Fibroblast of skin of right biceps (primary cell): ENCODE measurements at regions not wholly inside any gene's neighbourhood (a gene's known extent, or its start where the extent isn't known, plus 50 kb on each side); places are given as distances from the start of the nearest gene placed in this dataset.

Experiments
- DNase-seq: peaks from one replicate; pipeline ENCODE4 v3.0.0-alpha.2; 2013

DNA sequence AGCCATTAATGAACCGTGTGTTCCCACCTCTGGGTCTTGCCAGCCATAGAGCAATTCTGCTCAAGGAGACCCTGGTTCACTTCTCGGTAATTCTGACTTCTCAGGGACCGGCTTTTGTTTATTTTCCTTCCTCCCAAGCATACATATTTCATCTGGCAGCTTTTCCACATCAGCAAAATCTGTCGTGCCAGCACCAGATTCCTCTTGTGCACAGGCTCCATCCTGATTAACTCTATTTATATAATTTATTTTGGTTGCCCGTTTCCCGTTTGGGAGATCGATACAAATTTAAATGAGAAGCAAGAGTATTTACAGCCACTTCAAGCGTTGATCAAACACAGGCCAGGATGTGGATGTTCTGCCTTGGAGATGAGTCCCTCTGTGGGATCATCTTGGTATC lies 161.9 kb upstream of the XYLT1 start:
- no peak for DNase-seq

GRCh38 chr16:17629936-17630335 lies 159.2 kb upstream of the XYLT1 start:
- DNase-seq: no peak

DNA sequence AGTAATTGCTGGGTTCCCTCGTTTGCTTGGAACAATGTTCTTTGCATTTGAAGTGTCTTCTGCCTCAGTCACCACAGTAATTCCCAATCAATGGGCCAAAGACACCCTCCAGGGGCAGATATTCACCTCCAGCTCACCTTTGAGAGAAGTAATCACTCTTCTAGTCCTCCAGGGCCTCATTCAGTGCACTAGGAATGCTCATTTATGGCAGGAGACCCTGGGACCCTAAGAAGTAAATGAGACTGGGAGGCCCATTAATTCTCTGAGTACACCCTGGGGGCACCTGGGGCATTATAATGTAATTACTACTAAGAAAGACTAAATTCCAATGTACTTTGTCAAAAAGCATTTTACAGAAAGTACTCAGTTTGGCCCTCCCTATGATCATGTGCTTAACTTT lies 158.2 kb upstream of the XYLT1 start:
- peak; percentile 9 for DNase-seq

GRCh38 chr16:17622366-17622765 lies 151.6 kb upstream of the XYLT1 start:
- no peak for DNase-seq

DNA sequence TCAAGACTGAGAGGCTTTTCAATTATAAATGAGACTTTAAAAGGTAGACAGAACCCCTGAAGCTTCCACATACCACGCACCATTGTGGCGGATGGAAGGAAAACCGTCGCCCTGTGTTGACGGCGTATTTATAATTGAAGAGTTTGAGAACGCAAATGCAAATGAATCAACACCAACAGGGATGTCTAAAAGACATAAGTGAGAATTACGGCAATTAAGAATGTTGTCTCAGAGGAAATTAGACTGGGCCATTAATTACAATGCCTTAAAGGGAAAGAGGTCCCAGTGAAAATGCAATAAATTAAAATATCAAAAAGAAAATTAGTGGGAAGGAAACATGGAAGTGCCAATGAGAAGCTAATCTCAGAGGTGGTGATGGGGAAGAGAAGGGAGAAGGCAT lies 148.5 kb upstream of the XYLT1 start:
- no peak for DNase-seq

- DNase-seq: no peak
Observed at GRCh38 chr16:17617021-17617552, 146.3 kb upstream of the XYLT1 start.

DNA sequence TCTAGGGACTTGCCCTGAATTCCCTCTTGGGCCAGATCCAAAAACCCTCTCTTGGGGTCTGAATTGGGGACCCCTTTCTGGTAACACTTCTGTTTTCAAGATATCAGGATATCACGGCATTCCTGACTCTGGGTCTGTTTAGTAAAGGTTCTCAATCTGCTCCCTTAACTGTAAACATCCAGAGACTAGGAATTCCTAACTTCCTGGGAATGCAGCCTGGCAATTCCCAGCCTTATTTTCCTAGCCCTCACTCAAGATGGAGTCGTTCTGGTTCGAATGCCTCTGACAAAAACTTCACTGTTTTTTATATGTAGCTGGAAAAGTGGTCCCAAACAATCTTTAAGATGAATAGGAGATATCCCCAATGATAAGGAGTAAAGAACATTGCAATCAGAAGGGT lies 141.6 kb upstream of the XYLT1 start:
- no peak for DNase-seq

DNA sequence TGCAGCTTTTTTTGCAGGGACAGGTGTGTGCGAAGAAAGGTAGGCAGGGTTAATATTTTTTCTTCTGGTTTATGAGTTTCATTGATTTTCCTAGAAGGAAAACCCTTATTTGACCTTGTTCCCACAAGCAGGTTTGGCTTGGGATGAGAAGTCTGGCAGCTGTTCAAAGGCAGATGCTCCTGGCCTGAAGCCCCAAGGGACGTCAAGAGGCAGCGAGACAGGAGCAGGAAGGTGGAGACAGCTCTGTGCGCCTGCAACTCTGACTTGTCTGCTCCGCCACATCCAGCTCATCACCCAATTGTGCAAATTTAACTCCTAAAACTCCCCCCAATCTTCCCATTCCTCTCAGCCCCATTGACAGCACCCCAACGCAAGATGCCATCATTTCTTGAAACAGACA lies 136.8 kb upstream of the XYLT1 start:
- DNase-seq: no peak

DNA sequence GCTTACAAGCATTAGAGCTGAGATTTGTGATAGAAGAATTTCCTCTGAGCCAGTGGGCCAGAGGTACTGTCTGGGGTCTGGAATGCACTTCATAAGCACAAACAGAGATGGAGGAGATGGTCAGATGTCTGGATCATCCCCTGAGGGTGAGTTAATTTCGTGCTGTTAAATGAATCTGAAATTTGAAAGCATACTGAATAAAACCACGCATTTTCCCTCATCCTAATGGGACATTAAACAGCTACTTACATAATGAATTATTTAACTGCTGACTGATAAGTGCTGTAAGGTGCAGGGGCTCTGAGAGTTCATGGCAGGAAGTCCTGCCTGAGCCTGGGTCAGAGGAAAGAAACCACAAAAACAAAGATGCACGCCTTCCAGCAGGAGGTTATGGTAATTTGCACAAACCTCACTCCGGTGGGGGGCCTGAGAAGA lies 136.3 kb upstream of the XYLT1 start:
- DNase-seq: no peak

GRCh38 chr16:17606460-17606859 lies 135.7 kb upstream of the XYLT1 start:
- DNase-seq: peak; percentile 15

- no peak for DNase-seq
Observed at GRCh38 chr16:17605784-17606183, 135.0 kb upstream of the XYLT1 start.

DNA sequence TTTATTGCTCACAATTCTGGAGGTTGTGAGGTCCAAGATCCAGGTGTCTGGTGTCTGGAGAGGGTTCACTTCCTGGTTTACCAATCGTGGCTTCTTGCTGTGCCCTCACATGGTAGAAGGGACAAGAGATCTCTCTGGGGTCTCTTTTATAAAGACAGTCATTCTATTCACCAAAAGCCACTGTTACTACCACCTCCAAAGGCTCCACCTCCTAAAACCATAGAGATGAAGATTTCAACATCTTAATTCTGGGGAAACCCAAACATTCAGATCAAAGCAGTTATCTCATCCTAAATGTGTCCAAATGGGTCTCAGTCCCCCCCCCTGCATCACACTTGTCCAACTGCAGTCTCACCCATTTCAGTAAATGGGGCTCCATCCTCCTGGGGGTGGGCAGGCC lies 132.9 kb upstream of the XYLT1 start:
- DNase-seq: no peak

DNA sequence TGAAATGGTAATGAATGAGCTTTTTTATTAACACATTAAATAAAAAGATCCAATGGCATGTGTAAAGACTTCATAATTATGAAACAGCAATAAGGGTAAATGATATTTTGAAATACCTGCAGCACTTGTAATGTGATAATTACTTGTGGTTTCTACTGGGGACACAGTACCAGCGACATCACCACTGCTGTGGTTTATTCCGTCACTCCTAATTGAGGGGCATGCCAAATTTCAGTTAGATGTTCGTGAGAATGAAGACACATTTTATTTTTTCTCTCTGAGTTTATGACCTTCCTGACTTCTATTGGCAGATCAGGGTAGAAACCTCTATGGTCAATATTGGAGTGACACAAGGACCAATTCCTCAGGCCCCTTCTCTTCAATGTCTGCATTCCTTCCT lies 131.9 kb upstream of the XYLT1 start:
- peak; percentile 4 for DNase-seq

DNA sequence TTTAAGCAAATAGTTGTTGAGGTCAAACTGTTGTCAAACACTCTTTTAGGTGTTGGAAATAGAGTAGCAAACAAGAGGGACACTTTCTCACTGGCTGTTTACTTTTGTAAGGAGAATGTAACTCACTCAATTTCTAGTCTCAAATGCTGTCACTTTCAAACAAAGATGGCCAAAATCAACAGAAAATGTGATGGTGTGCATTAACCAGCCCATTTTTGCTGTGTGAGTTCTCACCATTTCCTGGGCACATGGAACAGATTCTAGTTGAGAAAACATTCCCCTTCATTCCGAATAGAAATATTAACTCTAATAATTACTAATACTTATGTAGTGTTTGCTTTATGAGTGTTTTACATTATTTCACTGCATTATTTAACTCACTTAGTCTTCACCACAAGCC lies 128.2 kb upstream of the XYLT1 start:
- no peak for DNase-seq

GRCh38 chr16:17591655-17592405 lies 121.1 kb upstream of the XYLT1 start:
- no peak for DNase-seq

DNA sequence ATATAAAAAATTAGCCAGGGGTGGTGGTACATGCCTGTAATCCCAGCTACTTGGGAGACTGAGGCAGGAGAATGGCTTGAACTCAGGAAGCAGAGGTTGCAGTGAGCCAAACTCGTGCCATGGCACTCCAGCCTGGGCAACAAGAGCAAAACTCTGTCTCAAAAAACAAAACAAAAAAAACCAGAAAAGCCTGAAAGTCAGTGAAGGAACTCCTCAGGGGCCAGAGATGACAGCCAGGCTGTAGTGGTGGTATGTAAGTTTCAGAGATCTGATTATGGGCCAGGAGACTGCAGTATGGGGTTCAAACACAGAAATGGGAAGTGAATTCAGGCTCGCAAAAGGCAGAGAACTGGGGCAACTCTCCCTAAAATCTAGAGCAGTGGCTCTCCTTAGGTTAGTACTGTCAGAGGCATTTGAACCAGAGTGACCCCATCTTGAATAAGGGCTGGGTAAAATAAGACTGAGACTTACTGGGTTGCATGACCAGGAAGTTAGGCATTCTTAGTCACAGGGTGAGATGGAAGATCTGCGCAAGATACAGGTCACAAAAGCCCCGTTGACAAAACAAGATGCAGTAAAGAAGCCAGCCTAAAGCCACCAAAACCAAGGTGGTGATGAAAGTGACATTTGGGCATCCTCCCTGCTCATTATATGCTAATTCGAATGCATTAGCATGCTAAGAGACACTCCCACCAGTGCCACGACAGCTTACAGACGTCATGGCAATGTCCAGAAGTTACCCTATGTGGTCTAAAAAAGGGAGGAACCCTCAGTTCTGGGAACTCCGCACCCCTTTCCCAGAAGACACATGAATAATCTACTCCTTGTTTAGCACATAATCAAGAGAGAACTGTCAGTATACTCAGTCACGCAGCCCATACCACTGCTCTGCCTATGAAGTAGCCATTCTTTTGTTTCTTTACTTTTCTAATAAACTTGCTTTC lies 120.2 kb upstream of the XYLT1 start:
- DNase-seq: no peak

GRCh38 chr16:17589898-17590297 lies 119.1 kb upstream of the XYLT1 start:
- no peak for DNase-seq

- DNase-seq: no peak
Observed at GRCh38 chr16:17585449-17586074, 114.8 kb upstream of the XYLT1 start.

DNA sequence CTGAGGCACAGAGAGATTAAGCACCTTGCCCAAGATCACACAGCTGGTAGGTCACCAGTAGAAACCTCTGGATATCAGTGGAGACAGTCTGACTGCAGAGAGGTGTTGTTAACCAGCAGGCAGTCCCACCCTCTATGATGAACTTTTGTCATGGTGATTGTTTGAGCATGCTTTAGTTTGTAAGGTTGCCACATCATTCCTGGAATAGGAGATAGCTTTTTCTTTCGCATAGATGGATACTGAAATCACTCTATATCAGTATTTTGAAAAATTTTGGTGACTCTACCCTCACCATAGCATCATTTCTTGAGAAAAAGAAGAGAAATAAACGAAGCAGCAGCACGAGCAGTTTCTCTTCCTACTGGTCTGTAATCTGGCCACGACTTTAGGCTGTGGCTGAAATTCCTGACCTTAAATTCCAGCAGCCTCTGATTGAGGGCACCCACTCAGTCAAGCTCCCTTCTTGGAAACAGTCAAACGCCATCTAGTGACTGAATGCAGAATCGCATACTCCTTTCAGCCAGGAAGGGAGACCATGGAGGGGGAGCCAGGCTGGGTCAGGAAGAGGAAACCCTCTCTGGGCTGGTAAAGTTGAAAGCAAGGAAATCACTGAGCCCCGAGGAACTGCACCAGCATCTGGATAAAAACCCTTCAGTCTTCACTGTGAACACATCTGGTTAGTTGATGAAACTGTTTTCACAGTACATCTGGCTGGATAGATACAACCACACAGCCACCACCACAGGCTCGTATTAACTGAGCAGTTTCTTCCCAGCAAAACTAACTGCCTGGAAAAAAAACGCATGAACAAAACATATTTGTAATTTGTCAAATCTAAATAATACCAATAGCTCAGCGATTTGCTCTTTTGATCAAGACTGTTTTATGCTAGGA lies 108.5 kb upstream of the XYLT1 start:
- DNase-seq: peak; percentile 84

GRCh38 chr16:17574256-17574655 lies 103.5 kb upstream of the XYLT1 start:
- DNase-seq: peak; percentile 67

- DNase-seq: no peak
Observed at GRCh38 chr16:17572145-17572544, 101.4 kb upstream of the XYLT1 start.

DNA sequence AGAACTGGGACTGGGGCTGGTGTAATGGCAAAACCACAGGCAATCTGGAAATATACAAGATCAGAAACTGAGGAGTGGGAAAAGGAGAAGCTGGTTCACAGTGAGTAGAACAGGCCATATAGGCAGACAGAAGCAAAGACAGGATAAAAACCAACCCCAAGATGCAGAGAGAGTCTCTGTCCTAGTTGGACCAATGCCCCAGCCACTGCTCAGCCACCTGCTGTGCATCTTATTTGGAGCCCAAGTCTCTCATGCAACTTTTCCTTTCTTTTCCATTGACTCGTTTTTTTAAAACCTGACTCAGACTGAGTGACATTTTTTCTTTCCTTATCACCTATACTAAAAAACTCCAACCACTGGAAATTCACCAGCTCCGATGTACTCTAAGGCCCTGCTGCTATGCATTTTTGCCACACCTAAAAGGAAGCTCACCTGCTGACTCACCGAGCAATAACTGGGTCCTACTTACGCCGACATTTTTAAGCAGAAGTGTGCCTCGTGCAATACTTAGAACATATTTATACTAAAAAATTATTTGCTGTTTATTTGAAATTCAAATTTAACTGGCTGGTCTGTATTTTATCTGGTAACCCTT lies 100.8 kb upstream of the XYLT1 start:
- no peak for DNase-seq
